Activated naive CD4-positive, alpha-beta T cell treated with anti-CD3 and anti-CD28 coated beads, Interleukin-2, amount 10 ng/mL, durations not matched to agents 7 days and 5 days (primary cell): ENCODE measurements at regions not wholly inside any gene's neighbourhood (a gene's known extent, or its start where the extent isn't known, plus 50 kb on each side); places are given as distances from the start of the nearest gene placed in this dataset.

Experiments
- CTCF ChIA-PET: fragments of 350-600 bp; sonication (Branson Sonifier 250); formaldehyde crosslinking; loops from one replicate; lab custom pipeline; 2021; ENCODE audit warnings: antibody characterized with exemption; lab: Charles Lee
- DNase-seq: peaks from one replicate; pipeline ENCODE4 v3.0.0-alpha.2; 2020
- H3K27ac Mint-ChIP-seq: one replicate; pipeline ENCODE4 v1.8.0; 2021; ENCODE audit warnings: mild to moderate bottlenecking, moderate library complexity, mixed read lengths
- H3K27me3 Mint-ChIP-seq: one replicate; pipeline ENCODE4 v1.8.0; 2021; ENCODE audit warnings: mild to moderate bottlenecking, mixed read lengths
- H3K36me3 Mint-ChIP-seq: one replicate; pipeline ENCODE4 v1.8.0; 2021; ENCODE audit warnings: mixed read lengths
- H3K4me1 Mint-ChIP-seq: one replicate; pipeline ENCODE4 v1.8.0; 2021; ENCODE audit warnings: mixed read lengths
- H3K4me3 Mint-ChIP-seq: one replicate; pipeline ENCODE4 v1.8.0; 2021; ENCODE audit warnings: mild to moderate bottlenecking, moderate library complexity, mixed read lengths
- H3K9me3 Mint-ChIP-seq: one replicate; pipeline ENCODE4 v1.8.0; 2021; ENCODE audit warnings: mixed read lengths

DNA sequence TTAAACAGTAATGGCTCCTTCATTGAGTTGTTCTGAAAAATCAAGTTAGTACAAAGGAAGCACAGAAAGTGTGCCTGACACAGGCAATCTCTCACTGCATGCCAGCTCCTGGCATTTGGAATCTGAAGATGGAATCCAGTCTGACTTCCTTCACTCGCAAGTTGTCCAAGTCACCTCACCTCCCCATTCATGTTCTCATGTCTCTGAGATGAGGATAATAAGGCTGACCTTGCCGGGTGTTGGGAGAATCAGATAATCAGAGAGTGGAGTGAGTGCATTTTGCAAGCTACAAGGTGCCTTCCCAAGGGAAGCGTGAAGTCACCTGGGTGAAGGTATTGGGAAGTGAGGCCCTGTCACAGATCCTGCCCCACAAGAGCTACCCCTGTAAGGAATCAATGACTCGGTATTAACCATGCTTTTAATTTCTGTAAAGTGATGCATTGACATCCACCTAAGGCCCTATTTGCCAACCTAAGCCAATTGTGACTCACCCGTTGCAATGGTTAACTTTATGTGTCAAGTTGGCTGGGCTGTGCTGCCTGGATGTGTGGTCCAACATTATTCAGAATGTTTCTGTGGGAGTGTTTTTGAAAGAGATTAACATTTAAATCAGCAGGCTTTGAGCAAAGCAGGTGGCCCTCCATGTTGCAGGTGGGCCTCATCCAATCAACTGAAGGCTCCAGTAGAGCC is 62.5 kb upstream of the TARBP1 start:
- CTCF ChIA-PET = interaction anchor here (0.6 to 1.6 kb wide), 2 partner anchors 37 to 70 kb away, joined by 3 to 4 read pairs; no protein-coding TSS in a partner anchor
- no peak for DNase-seq
- Mint-ChIP-seq H3K36me3 (no peaks in the 10 kb centered on the region), H3K4me1 (peaks cover 35% of the 10 kb centered on the region), H3K27ac (no peak overlapping the region), H3K27me3 (peaks cover 11% of the 10 kb centered on the region), H3K4me3 (no peak overlapping the region), H3K9me3 (no peaks in the 10 kb centered on the region)

GRCh38 chr1:234540404-234540762 is 61.4 kb upstream of the TARBP1 start:
- Mint-ChIP-seq H3K36me3 (no peaks in the 10 kb centered on the region), H3K27ac (no peak overlapping the region), H3K4me3 (no peak overlapping the region), H3K27me3 (peaks cover 11% of the 10 kb centered on the region), H3K9me3 (no peaks in the 10 kb centered on the region), H3K4me1 (peaks cover 29% of the 10 kb centered on the region)
- no peak for DNase-seq
- CTCF ChIA-PET = interaction anchor here (0.8 to 1.6 kb wide), 3 partner anchors 38 to 45 kb away, joined by 3 to 4 read pairs (median 3); no protein-coding TSS in a partner anchor

DNA sequence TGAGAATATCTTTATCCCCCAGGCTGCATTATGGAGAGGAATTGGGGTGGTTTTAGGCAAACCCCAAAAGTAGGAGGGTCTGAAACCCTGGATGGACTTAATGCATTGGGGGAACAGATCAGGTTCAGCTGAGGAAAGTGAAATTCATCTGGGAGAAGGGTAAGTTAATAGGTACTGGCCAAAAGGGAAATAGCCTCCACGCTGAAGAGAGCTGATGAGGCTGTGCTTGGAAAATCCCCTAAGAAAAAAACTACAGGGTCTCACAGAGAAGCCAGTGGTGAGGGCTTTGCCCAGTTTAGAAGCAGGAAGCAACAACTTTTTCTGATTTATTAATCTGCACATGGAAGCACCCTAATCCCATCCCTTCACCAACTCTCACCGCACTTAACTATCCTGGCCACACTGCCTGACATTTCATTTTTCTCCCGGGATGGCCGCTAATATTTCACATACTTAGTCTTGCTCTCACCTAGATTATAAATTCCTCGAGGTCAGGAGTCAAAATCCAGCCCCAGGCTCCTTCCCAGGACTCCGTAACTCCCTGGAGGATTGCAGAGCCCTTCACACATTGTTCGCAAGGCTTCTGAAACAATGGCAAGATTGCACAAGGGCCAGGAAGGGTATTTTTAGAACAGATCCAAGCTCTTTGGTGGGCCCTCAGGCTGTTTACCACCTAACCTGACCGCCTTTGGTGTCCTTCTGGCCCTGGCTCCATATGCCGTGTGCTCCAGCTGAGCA is 60.9 kb upstream of the TARBP1 start:
- CTCF ChIA-PET = interaction anchor here (0.8 to 1.5 kb wide), 4 partner anchors 10 to 45 kb away, joined by 3 to 4 read pairs (median 3); no protein-coding TSS in a partner anchor
- no peak for DNase-seq
- H3K4me3 Mint-ChIP-seq = no peak overlapping the region
- H3K9me3 Mint-ChIP-seq = no peaks in the 10 kb centered on the region
- H3K36me3 Mint-ChIP-seq = no peaks in the 10 kb centered on the region
- peaks cover 23% of the 10 kb centered on the region for H3K4me1 Mint-ChIP-seq
- peaks cover 12% of the 10 kb centered on the region for H3K27me3 Mint-ChIP-seq
- no peak overlapping the region for H3K27ac Mint-ChIP-seq

- H3K27ac Mint-ChIP-seq = no peak overlapping the region
- DNase-seq = no peak
- H3K27me3 Mint-ChIP-seq = peaks cover 17% of the 10 kb centered on the region
- CTCF ChIA-PET = interaction anchor here (1.0 to 1.5 kb wide), 2 partner anchors 9 to 46 kb away, joined by 3 to 4 read pairs; no protein-coding TSS in a partner anchor
- H3K4me3 Mint-ChIP-seq = no peak overlapping the region
- no peaks in the 10 kb centered on the region for H3K9me3 Mint-ChIP-seq
- H3K4me1 Mint-ChIP-seq = peaks cover 16% of the 10 kb centered on the region
- H3K36me3 Mint-ChIP-seq = no peaks in the 10 kb centered on the region
These were observed 60.1 kb upstream of the TARBP1 start for GRCh38 chr1:234538930-234539649.

- H3K36me3 Mint-ChIP-seq = no peaks in the 10 kb centered on the region
- DNase-seq = no peak
- H3K27ac Mint-ChIP-seq = no peak overlapping the region
- H3K4me3 Mint-ChIP-seq = no peak overlapping the region
- CTCF ChIA-PET = interaction anchor here (1.0 to 1.5 kb wide), 4 partner anchors 9 to 555 kb away, joined by 3 to 4 read pairs (median 3); no protein-coding TSS in a partner anchor
- H3K4me1 Mint-ChIP-seq = peaks cover 7% of the 10 kb centered on the region
- H3K9me3 Mint-ChIP-seq = no peaks in the 10 kb centered on the region
- peaks cover 17% of the 10 kb centered on the region for H3K27me3 Mint-ChIP-seq
These were observed 59.2 kb upstream of the TARBP1 start for GRCh38 chr1:234538062-234538731.

DNA sequence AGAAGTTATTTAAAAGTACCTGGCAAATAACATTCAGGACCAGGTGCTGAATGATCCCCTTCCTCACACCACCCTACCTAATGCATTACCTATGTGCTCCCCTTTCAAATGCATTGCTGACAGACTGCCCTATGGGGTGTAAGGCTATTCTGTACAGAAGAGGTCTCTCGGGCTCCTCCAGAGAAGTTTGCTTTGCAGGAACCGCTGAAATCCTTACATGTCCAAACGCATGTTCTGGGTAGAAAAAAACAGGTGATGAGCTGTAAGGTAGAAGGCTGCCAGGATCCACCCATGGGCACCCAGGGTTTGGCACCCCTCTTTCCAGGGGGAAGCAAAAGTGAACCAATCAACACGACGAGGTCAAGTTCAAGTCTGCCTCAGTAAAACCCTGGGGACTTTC is 58.3 kb upstream of the TARBP1 start:
- H3K4me1 Mint-ChIP-seq = peaks cover 5% of the 10 kb centered on the region
- no peaks in the 10 kb centered on the region for H3K36me3 Mint-ChIP-seq
- CTCF ChIA-PET = interaction anchor here (1.1 to 1.2 kb wide), 2 partner anchors 8 to 556 kb away, joined by 3 read pairs; no protein-coding TSS in a partner anchor
- peaks cover 19% of the 10 kb centered on the region for H3K27me3 Mint-ChIP-seq
- no peak overlapping the region for H3K27ac Mint-ChIP-seq
- H3K4me3 Mint-ChIP-seq = no peak overlapping the region
- no peak for DNase-seq
- H3K9me3 Mint-ChIP-seq = no peaks in the 10 kb centered on the region

DNA sequence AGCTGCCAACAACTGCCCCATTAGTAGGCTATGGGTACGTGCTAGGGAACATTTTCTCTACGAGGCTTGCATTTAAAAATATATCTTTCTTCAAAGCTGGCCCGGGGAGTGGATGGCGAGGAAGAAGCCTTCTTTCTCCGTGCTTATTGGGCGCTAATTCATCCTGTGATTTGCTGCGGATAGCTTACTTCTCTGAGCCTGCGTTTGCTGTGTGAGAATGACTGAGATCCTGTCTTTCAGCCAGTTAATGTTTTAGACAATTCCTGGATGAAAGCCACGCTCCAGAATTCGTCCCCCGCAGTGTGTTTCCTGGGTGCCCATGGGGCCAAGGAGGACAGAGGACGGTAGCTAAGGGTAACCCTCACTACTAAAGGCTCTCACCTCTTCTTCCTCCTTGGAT is 57.8 kb upstream of the TARBP1 start:
- CTCF ChIA-PET = interaction anchor here (1.2 kb wide), 1 partner anchor 556 kb away, joined by 3 read pairs; no protein-coding TSS in a partner anchor
- H3K36me3 Mint-ChIP-seq = no peaks in the 10 kb centered on the region

GRCh38 chr1:234535763-234536515 is 57.0 kb upstream of the TARBP1 start:
- Mint-ChIP-seq H3K4me1 (peaks cover 5% of the 10 kb centered on the region), H3K27me3 (peaks cover 29% of the 10 kb centered on the region), H3K9me3 (no peaks in the 10 kb centered on the region), H3K27ac (no peak overlapping the region), H3K4me3 (no peak overlapping the region), H3K36me3 (no peaks in the 10 kb centered on the region)
- DNase-seq = no peak
- CTCF ChIA-PET = interaction anchor here (0.6 to 0.7 kb wide), 2 partner anchors 29 to 62 kb away, joined by 3 to 4 read pairs; no protein-coding TSS in a partner anchor

More for the DNA sequence above, 57.8 kb upstream of the TARBP1 start:
- H3K4me1 Mint-ChIP-seq = peaks cover 5% of the 10 kb centered on the region
- H3K9me3 Mint-ChIP-seq = no peaks in the 10 kb centered on the region
- H3K4me3 Mint-ChIP-seq = no peak overlapping the region
- H3K27ac Mint-ChIP-seq = no peak overlapping the region
- H3K27me3 Mint-ChIP-seq = peaks cover 22% of the 10 kb centered on the region
- DNase-seq = no peak

GRCh38 chr1:234535218-234535617 is 56.2 kb upstream of the TARBP1 start:
- H3K27me3 Mint-ChIP-seq = peaks cover 29% of the 10 kb centered on the region
- no peaks in the 10 kb centered on the region for H3K36me3 Mint-ChIP-seq
- H3K9me3 Mint-ChIP-seq = no peaks in the 10 kb centered on the region
- H3K27ac Mint-ChIP-seq = no peak overlapping the region
- DNase-seq = no peak
- CTCF ChIA-PET = interaction anchor here (0.7 kb wide), 1 partner anchor 28 kb away, joined by 3 read pairs; no protein-coding TSS in a partner anchor
- H3K4me3 Mint-ChIP-seq = no peak overlapping the region
- H3K4me1 Mint-ChIP-seq = peaks cover 8% of the 10 kb centered on the region

- Mint-ChIP-seq H3K36me3 (no peaks in the 10 kb centered on the region), H3K4me3 (no peak overlapping the region), H3K27me3 (peaks cover 29% of the 10 kb centered on the region), H3K4me1 (peaks cover 13% of the 10 kb centered on the region), H3K27ac (no peak overlapping the region), H3K9me3 (no peaks in the 10 kb centered on the region)
- CTCF ChIA-PET = no interaction called here
- DNase-seq = no peak
These were observed 55.2 kb upstream of the TARBP1 start for GRCh38 chr1:234533975-234534876.

GRCh38 chr1:234533034-234533891 is 54.3 kb upstream of the TARBP1 start:
- H3K9me3 Mint-ChIP-seq = no peaks in the 10 kb centered on the region
- H3K4me1 Mint-ChIP-seq = peaks cover 20% of the 10 kb centered on the region
- peaks cover 30% of the 10 kb centered on the region for H3K27me3 Mint-ChIP-seq
- no peaks in the 10 kb centered on the region for H3K36me3 Mint-ChIP-seq
- DNase-seq = no peak
- H3K27ac Mint-ChIP-seq = no peak overlapping the region
- CTCF ChIA-PET = interaction anchor here (0.8 kb wide), 1 partner anchor 34 kb away, joined by 3 read pairs; no protein-coding TSS in a partner anchor
- H3K4me3 Mint-ChIP-seq = no peak overlapping the region
